Endothelial cell of umbilical vein (primary cell): ENCODE measurements at regions not wholly inside any gene's neighbourhood (a gene's known extent, or its start where the extent isn't known, plus 50 kb on each side); places are given as distances from the start of the nearest gene placed in this dataset.

Experiments
- BruUV-seq: library from RNA; stranded (reverse); fragments of 400-500 nt; replicated peaks from 2 replicates; lab custom pipeline; 2021; lab: Mats Ljungman, UMichigan
- CTCF ChIA-PET: fragments of 300-600, 350-600 bp; sonication (Branson Sonifier 250); formaldehyde crosslinking; loops from one replicate; lab custom pipeline; 2021; ENCODE audit warnings: antibody characterized with exemption, inconsistent platforms; lab: Charles Lee
- POLR2A ChIA-PET: fragments of 300-600, 350-600 bp; sonication (Branson Sonifier 250); formaldehyde crosslinking; loops from one replicate; lab custom pipeline; 2021; ENCODE audit warnings: antibody characterized with exemption, inconsistent platforms; lab: Charles Lee
- DNase-seq: peaks from one replicate; pipeline ENCODE4 v3.0.0-alpha.2; 2011; ENCODE audit warnings: low read depth, low spot score
- FAIRE-seq: peaks from 2 replicates; lab custom pipeline; 2011; peaks lifted over from hg19 to GRCh38; lab: Jason Lieb, UNC
- H2AFZ ChIP-seq: 2 replicates; pipeline ENCODE4 v1.6.0; 2012; ENCODE audit warnings: low read depth, low read length, control low read depth, inconsistent platforms
- H3K27ac ChIP-seq: 2 replicates; pipeline ENCODE4 v1.5.1; 2011; ENCODE audit warnings: low read depth, mild to moderate bottlenecking, control low read depth, low read length, moderate library complexity; ENCODE audit not compliant: insufficient read depth
- H3K27me3 ChIP-seq, 2 experiments: 2 replicates each; pipeline versions ENCODE4 v1.6.0 to v1.6.1; 2011; ENCODE audit warnings: low read length in 2 of 2, mixed read lengths in 1 of 2; ENCODE audit not compliant: control insufficient read depth in 2 of 2, insufficient read depth in 2 of 2
- H3K36me3 ChIP-seq, 2 experiments: 2 replicates in 1 of 2; 3 replicates in 1 of 2; pipeline ENCODE4 v1.5.1; 2011; ENCODE audit warnings: low read length in 2 of 2, mild to moderate bottlenecking in 1 of 2, moderate library complexity in 1 of 2; ENCODE audit not compliant: control insufficient read depth in 2 of 2, insufficient read depth in 2 of 2; ENCODE audit errors: extremely low read depth in 1 of 2
- H3K4me1 ChIP-seq: 3 replicates; pipeline ENCODE4 v1.5.1; 2011; ENCODE audit warnings: mild to moderate bottlenecking, low read length; ENCODE audit not compliant: control insufficient read depth, insufficient read depth; ENCODE audit errors: extremely low read depth
- H3K4me2 ChIP-seq: 2 replicates; pipeline ENCODE4 v1.6.1; 2011; ENCODE audit warnings: low read length, control low read depth, mixed read lengths; ENCODE audit not compliant: insufficient read depth
- H3K4me3 ChIP-seq, 3 experiments: fragments of 200-600 bp in 1 of 3; sonication (generic), shearing (Covaris generic) in 1 of 3; replicated peaks in 1 of 3; 2 replicates each; pipeline ENCODE4 v1.5.1; 2011 to 2016; ENCODE audit warnings: control low read depth in 3 of 3, low read length in 3 of 3, mild to moderate bottlenecking in 2 of 3, inconsistent platforms in 1 of 3, low read depth in 1 of 3, moderate library complexity in 1 of 3; ENCODE audit not compliant: insufficient read depth in 1 of 3
- H3K79me2 ChIP-seq: 2 replicates; pipeline ENCODE4 v1.6.0; 2012; ENCODE audit warnings: low read length, inconsistent platforms; ENCODE audit not compliant: control insufficient read depth, insufficient read depth
- H3K9ac ChIP-seq: replicated peaks from 2 replicates; pipeline ENCODE3; 2011; ENCODE audit warnings: low read length, control low read depth; ENCODE audit not compliant: insufficient read depth; ENCODE audit errors: extremely low read depth
- H3K9me1 ChIP-seq: replicated peaks from 3 replicates; pipeline ENCODE4 v1.6.0; 2011; ENCODE audit warnings: mild to moderate bottlenecking, low read length; ENCODE audit not compliant: control insufficient read depth, insufficient read depth; ENCODE audit errors: extremely low read depth
- H3K9me3 ChIP-seq: replicated peaks from 2 replicates; pipeline ENCODE4 v1.5.1; 2012; ENCODE audit warnings: low read length, inconsistent platforms; ENCODE audit not compliant: control insufficient read depth, insufficient read depth
- H4K20me1 ChIP-seq: replicated peaks from 2 replicates; pipeline ENCODE3; 2011; ENCODE audit warnings: mild to moderate bottlenecking, low read length; ENCODE audit not compliant: control insufficient read depth, insufficient read depth; ENCODE audit errors: extremely low read depth
- EZH2 ChIP-seq: IDR thresholded peaks from 2 replicates; pipeline ENCODE4 v1.6.1; 2012; ENCODE audit warnings: borderline replicate concordance, low read depth, mild to moderate bottlenecking, moderate library complexity, low read length, inconsistent platforms; ENCODE audit not compliant: severe bottlenecking
- FOS ChIP-seq: IDR thresholded peaks from 2 replicates; pipeline ENCODE4 v1.6.1; 2011; ENCODE audit warnings: mild to moderate bottlenecking, low read length, moderate library complexity, borderline replicate concordance; ENCODE audit not compliant: insufficient read depth
- GATA2 ChIP-seq: IDR thresholded peaks from 2 replicates; pipeline ENCODE4 v1.7.0; 2011; ENCODE audit warnings: low read depth, mild to moderate bottlenecking, moderate library complexity, mixed read lengths, low read length; ENCODE audit not compliant: insufficient read length, insufficient read depth
- JUN ChIP-seq: IDR thresholded peaks from 2 replicates; pipeline ENCODE4 v1.6.1; 2011; ENCODE audit warnings: borderline replicate concordance, low read depth; ENCODE audit not compliant: insufficient read length, insufficient read depth
- MYC ChIP-seq: IDR thresholded peaks from one replicate; pipeline ENCODE4 v1.6.1; 2011; ENCODE audit warnings: mild to moderate bottlenecking, low read depth, low read length
- POLR2A ChIP-seq: IDR thresholded peaks from 2 replicates; pipeline ENCODE4 v1.6.1; 2012; ENCODE audit warnings: low read depth, mild to moderate bottlenecking, control low read depth, low read length
- POLR2AphosphoS5 ChIP-seq: IDR thresholded peaks from 2 replicates; pipeline ENCODE4 v1.6.1; 2012; ENCODE audit warnings: low read depth, mild to moderate bottlenecking, control low read depth, low read length, moderate library complexity; ENCODE audit not compliant: insufficient read depth
- dilution Hi-C: fragments of 300-500 bp; cut with MboI; formaldehyde crosslinking; loops from one replicate; pipeline ENCODE4 v1.15.0; 2019; ENCODE audit warnings: low sequenced_read_pairs; ENCODE audit not compliant: extremely low pct_ligation_motif_present
- intact Hi-C: fragments of 100-400 bp; cut with micrococcal nuclease; formaldehyde crosslinking; loops from one replicate; pipeline ENCODE4 v1.10.0; 2022
- TF ChIP-seq, protein P1 (sequence below), 2 donors: IDR thresholded peaks; 1 replicate in 1 of 2; 2 replicates in 1 of 2; pipeline ENCODE4 v1.5.1; 2011; ENCODE audit warnings: low read length in 2 of 2, mild to moderate bottlenecking in 2 of 2, moderate library complexity in 2 of 2, control low read depth in 1 of 2, inconsistent platforms in 1 of 2, low read depth in 1 of 2; ENCODE audit not compliant: insufficient read depth in 1 of 2; ENCODE audit errors: extremely low read depth in 1 of 2
- TF ChIP-seq, protein P2 (sequence below): IDR thresholded peaks from 2 replicates; pipeline ENCODE4 v1.6.1; 2011; ENCODE audit not compliant: insufficient read depth, insufficient read length

DNA sequence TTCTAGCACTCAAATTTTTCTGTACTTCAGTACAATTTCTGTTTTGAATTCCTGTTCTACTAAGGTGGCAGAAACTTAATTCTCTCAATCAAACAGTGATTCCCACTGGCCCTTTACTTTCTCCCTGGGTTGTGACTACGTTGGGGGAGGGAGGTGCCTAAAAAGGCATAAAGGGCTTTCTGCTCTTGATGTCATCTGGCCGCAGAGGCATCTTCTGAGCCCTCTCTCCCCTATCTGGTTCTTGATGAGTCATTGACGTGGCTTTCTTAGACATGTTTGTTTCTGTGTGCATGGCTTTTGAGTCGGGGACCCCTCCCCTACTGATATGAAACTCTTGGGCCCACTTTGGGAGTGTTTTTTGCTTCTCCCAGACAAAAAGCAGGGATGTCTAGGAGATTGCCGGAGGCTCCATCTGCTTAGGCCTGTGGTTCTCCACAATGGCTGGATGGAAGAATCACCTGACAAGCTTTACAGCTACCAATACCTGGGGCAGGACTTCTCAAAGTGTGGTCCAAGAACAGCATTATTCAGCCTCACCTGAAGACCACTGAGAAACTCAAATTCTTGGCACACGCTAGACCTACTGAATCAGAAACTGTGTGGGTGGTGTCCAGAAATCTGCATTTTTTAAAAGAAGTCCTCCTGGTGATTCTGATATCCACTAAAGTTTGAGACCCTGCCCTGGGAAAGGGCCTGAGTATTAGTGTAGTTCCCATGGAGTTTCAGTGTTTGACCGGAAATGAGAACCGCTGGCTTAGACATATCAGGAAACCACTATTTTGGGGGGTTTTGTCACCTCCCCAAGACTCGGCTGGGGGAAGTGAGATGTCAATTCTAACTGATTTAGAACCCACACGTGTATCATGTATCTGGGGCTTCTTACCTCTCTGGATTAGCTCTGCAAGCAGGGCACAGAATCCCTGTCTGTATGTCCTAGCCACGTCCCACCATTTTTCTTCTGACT, 395.7 kb upstream of the PDE3A start:
- Histone ChIP-seq H4K20me1 (no peaks in the 10 kb centered on the region), H3K79me2 (no peaks in the 10 kb centered on the region), H3K9me1 (no peaks in the 10 kb centered on the region), H3K9me3 (no peaks in the 10 kb centered on the region), H3K27ac (no peak overlapping the region), H3K4me2 (no peak overlapping the region), H3K4me3 (no peak overlapping the region), H3K27me3 (no peaks in the 10 kb centered on the region), H3K9ac (no peak overlapping the region), H3K4me1 (peaks cover 22% of the 10 kb centered on the region), H2AFZ (no peak overlapping the region), H3K36me3 (no peaks in the 10 kb centered on the region)
- FAIRE-seq: no peak
- DNase-seq: no peak
- ChIA-PET POLR2A (no interaction called here), CTCF (interaction anchor here (0.5 kb wide), 1 partner anchor 216 kb away, joined by 3 read pairs; no protein-coding TSS in a partner anchor)
- intact Hi-C loops: no loop called here
- no TSS peak for BruUV-seq
- TF ChIP-seq POLR2A: no peak
- TF ChIP-seq, protein P1, sequence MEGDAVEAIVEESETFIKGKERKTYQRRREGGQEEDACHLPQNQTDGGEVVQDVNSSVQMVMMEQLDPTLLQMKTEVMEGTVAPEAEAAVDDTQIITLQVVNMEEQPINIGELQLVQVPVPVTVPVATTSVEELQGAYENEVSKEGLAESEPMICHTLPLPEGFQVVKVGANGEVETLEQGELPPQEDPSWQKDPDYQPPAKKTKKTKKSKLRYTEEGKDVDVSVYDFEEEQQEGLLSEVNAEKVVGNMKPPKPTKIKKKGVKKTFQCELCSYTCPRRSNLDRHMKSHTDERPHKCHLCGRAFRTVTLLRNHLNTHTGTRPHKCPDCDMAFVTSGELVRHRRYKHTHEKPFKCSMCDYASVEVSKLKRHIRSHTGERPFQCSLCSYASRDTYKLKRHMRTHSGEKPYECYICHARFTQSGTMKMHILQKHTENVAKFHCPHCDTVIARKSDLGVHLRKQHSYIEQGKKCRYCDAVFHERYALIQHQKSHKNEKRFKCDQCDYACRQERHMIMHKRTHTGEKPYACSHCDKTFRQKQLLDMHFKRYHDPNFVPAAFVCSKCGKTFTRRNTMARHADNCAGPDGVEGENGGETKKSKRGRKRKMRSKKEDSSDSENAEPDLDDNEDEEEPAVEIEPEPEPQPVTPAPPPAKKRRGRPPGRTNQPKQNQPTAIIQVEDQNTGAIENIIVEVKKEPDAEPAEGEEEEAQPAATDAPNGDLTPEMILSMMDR (IDR thresholded peaks at IDR 0.05; ENCODE audit: extremely low read depth in 1 of 2, insufficient read depth in 1 of 2, low read depth in 1 of 2, low read length in 2 of 2): no peak
- TF ChIP-seq GATA2: no peak
- TF ChIP-seq JUN: no peak
- TF ChIP-seq MYC: no peak
- no peak for TF ChIP-seq POLR2AphosphoS5
- TF ChIP-seq, protein P2, sequence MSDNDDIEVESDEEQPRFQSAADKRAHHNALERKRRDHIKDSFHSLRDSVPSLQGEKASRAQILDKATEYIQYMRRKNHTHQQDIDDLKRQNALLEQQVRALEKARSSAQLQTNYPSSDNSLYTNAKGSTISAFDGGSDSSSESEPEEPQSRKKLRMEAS: no peak
- no peak for TF ChIP-seq FOS
- no peak for TF ChIP-seq EZH2
- dilution Hi-C loops: no loop called here
